CD4-positive, alpha-beta T cell (primary cell): ENCODE measurements at regions not wholly inside any gene's neighbourhood (a gene's known extent, or its start where the extent isn't known, plus 50 kb on each side); places are given as distances from the start of the nearest gene placed in this dataset.

Source experiments
- ATAC-seq: fragments of 200-7000 bp; cut with Tn5 transposase; one replicate; pipeline ENCODE4 v1.10.0; 2022; ENCODE audit warnings: mild to moderate bottlenecking; ENCODE audit not compliant: poor library complexity
- CTCF ChIA-PET: fragments of 350-600 bp; sonication (Branson Sonifier 250); formaldehyde crosslinking; loops from one replicate; lab custom pipeline; 2021; ENCODE audit warnings: antibody characterized with exemption, inconsistent platforms; lab: Charles Lee
- POLR2A ChIA-PET: fragments of 350-600 bp; sonication (Branson Sonifier 250); formaldehyde crosslinking; loops from one replicate; lab custom pipeline; 2021; ENCODE audit warnings: antibody characterized with exemption, inconsistent platforms; lab: Charles Lee
- DNase-seq, 14 experiments: peaks; one replicate each; pipeline ENCODE4 v3.0.0-alpha.2; 2013 to 2020; ENCODE audit warnings: mixed read lengths in 2 of 14
- H3K27ac ChIP-seq, 2 donors: one replicate each; pipeline versions ENCODE4 v1.5.1 to v1.7.0; 2013; ENCODE audit warnings: low read length in 2 of 2, low read depth in 1 of 2, mild to moderate bottlenecking in 1 of 2
- H3K27me3 ChIP-seq, 2 experiments: 1 replicate in 1 of 2; 2 replicates in 1 of 2; pipeline versions ENCODE4 v1.6.1 to v1.7.0; 2013; ENCODE audit warnings: low read length in 2 of 2, control low read depth in 1 of 2, mild to moderate bottlenecking in 1 of 2, moderate library complexity in 1 of 2; ENCODE audit not compliant: insufficient read depth in 2 of 2, control insufficient read depth in 1 of 2
- H3K36me3 ChIP-seq: one replicate; pipeline ENCODE4 v1.6.1; 2013; ENCODE audit warnings: low read length, control low read depth; ENCODE audit not compliant: insufficient read depth
- H3K4me1 ChIP-seq: one replicate; pipeline ENCODE4 v1.6.1; 2013; ENCODE audit warnings: low read length, control low read depth; ENCODE audit not compliant: insufficient read depth
- H3K4me3 ChIP-seq: one replicate; pipeline ENCODE4 v1.5.1; 2013; ENCODE audit warnings: mild to moderate bottlenecking, low read length, moderate library complexity
- H3K9me3 ChIP-seq, 2 experiments: 1 replicate in 1 of 2; 2 replicates in 1 of 2; pipeline versions ENCODE4 v1.6.1 to v1.7.0; 2013; ENCODE audit warnings: low read length in 2 of 2, mild to moderate bottlenecking in 2 of 2, control low read depth in 1 of 2, moderate library complexity in 1 of 2; ENCODE audit not compliant: control insufficient read depth in 1 of 2, insufficient read depth in 1 of 2
- H3K27ac Mint-ChIP-seq: one replicate; pipeline ENCODE4 v1.8.0; 2020; ENCODE audit warnings: mixed read lengths
- H3K27me3 Mint-ChIP-seq: one replicate; pipeline ENCODE4 v1.8.0; 2021; ENCODE audit warnings: mixed read lengths
- H3K36me3 Mint-ChIP-seq: one replicate; pipeline ENCODE4 v1.8.0; 2021; ENCODE audit warnings: low read depth, mixed read lengths
- H3K4me1 Mint-ChIP-seq: one replicate; pipeline ENCODE4 v1.8.0; 2021; ENCODE audit warnings: low read depth, mixed read lengths
- H3K4me3 Mint-ChIP-seq: one replicate; pipeline ENCODE4 v1.8.0; 2020; ENCODE audit warnings: mild to moderate bottlenecking, mixed read lengths
- H3K9me3 Mint-ChIP-seq: one replicate; pipeline ENCODE4 v1.8.0; 2020; ENCODE audit warnings: mixed read lengths
- intact Hi-C, 2 experiments: fragments of 100-400 bp; cut with DNase I in 1 of 2; cut with micrococcal nuclease in 1 of 2; formaldehyde crosslinking; loops; one replicate each; pipeline versions ENCODE4 v1.15.1 to v1.9.0; 2023 to 2025; cut with DNase I, micrococcal nuclease
- TF ChIP-seq, protein P1 (sequence below): fragments of 200-600 bp; IDR thresholded peaks from one replicate; pipeline ENCODE4 v1.8.0; 2022; ENCODE audit warnings: antibody characterized with exemption, mild to moderate bottlenecking

DNA sequence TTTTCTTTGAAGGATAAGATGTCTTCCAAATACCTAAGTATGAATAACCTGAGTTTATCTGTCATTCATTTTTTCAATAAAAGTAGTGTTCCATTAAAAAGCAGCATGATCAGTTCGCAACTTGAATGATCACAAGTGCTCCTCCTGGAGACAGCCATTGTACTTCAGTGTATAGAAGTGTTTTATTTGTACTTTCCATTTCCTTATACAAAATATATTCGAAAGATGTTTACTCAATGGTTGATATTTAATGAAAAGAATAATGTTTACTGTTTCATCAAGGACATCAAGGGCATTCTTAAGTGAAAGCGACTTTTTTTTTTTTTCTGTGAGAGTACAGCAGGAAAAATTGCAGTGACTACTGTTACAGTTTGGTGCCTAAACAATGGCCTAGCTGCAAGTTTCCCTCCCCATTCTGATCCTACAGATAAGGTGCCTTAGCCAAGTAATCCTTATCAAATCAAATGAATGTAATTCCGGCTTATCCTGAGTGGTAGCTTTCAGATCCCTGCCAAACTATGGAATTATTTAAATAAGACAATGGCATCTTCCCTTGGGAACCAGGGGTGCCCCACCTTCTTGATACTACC, 69.0 kb upstream of the IL15 start:
- Histone ChIP-seq H3K27me3 (no peaks in the 10 kb centered on the region), H3K4me1 (no peaks in the 10 kb centered on the region), H3K27ac (no peak overlapping the region), H3K4me3 (no peak overlapping the region), H3K36me3 (no peaks in the 10 kb centered on the region), H3K9me3 (no peaks in the 10 kb centered on the region)
- DNase-seq, result no peak
- no peaks in the 10 kb centered on the region for H3K4me1 Mint-ChIP-seq
- no peak overlapping the region for H3K4me3 Mint-ChIP-seq
- CTCF ChIA-PET, result no interaction called here
- TF ChIP-seq, protein P1, sequence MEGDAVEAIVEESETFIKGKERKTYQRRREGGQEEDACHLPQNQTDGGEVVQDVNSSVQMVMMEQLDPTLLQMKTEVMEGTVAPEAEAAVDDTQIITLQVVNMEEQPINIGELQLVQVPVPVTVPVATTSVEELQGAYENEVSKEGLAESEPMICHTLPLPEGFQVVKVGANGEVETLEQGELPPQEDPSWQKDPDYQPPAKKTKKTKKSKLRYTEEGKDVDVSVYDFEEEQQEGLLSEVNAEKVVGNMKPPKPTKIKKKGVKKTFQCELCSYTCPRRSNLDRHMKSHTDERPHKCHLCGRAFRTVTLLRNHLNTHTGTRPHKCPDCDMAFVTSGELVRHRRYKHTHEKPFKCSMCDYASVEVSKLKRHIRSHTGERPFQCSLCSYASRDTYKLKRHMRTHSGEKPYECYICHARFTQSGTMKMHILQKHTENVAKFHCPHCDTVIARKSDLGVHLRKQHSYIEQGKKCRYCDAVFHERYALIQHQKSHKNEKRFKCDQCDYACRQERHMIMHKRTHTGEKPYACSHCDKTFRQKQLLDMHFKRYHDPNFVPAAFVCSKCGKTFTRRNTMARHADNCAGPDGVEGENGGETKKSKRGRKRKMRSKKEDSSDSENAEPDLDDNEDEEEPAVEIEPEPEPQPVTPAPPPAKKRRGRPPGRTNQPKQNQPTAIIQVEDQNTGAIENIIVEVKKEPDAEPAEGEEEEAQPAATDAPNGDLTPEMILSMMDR, result no peak
- POLR2A ChIA-PET, result no interaction called here
- no peaks in the 10 kb centered on the region for H3K9me3 Mint-ChIP-seq
- intact Hi-C loops, result no loop called here
- no peaks in the 10 kb centered on the region for H3K27me3 Mint-ChIP-seq
- H3K36me3 Mint-ChIP-seq, result no peaks in the 10 kb centered on the region
- ATAC-seq, result no peak
- no peak overlapping the region for H3K27ac Mint-ChIP-seq

DNA sequence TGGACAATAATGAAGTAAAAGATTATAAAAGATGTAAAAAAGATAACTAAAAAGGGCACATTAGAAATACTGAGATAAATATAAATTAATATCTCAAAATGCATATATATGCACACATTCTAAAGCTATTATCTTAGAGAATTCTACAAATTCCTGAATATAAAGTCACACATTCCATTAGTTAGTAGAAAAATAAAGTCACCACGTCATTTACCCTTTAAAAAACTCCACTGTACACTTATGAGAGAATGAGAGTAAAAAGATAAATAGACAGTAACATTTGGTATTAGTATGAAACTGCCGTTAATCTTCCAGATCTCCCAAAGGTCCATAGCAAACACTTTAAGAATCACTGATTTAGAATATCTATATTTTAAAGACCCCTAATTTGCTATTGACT, 67.2 kb upstream of the IL15 start:
- POLR2A ChIA-PET, result no interaction called here
- Mint-ChIP-seq H3K9me3 (no peaks in the 10 kb centered on the region), H3K36me3 (no peaks in the 10 kb centered on the region), H3K27me3 (no peaks in the 10 kb centered on the region), H3K27ac (no peak overlapping the region), H3K4me3 (no peak overlapping the region), H3K4me1 (no peaks in the 10 kb centered on the region)
- H3K27ac ChIP-seq, result no peak overlapping the region
- no peak overlapping the region for H3K4me3 ChIP-seq
- no peaks in the 10 kb centered on the region for H3K9me3 ChIP-seq
- TF ChIP-seq, protein P1, result no peak
- H3K4me1 ChIP-seq, result no peaks in the 10 kb centered on the region
- H3K36me3 ChIP-seq, result no peaks in the 10 kb centered on the region
- DNase-seq (no peak), ATAC-seq (no peak)
- intact Hi-C loops, result no loop called here
- CTCF ChIA-PET, result no interaction called here
- H3K27me3 ChIP-seq, result no peaks in the 10 kb centered on the region

DNA sequence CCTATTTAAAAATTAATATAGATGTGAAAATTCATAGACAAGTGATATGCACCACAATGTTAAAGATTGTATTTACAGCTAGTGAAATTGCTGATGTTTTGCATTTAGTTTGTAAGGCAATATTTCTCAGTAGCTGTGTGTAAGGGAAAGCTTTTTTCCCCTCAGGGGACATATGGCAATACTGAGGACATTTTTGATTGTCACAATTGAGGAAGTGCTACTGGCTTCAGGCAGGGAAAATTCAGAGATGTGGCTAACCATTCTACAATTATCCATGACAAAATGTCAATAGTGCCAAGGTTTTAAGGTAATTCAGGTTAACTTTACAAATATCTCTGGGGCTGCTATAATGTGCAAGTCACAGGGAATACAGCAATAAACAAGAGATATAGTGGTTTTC, 66.1 kb upstream of the IL15 start:
- Histone ChIP-seq H3K9me3 (no peaks in the 10 kb centered on the region), H3K4me3 (no peak overlapping the region), H3K27me3 (no peaks in the 10 kb centered on the region), H3K4me1 (no peaks in the 10 kb centered on the region), H3K36me3 (no peaks in the 10 kb centered on the region), H3K27ac (no peak overlapping the region)
- TF ChIP-seq, protein P1, result no peak
- Mint-ChIP-seq H3K9me3 (no peaks in the 10 kb centered on the region), H3K4me1 (no peaks in the 10 kb centered on the region), H3K4me3 (no peak overlapping the region), H3K27me3 (no peaks in the 10 kb centered on the region), H3K36me3 (no peaks in the 10 kb centered on the region), H3K27ac (no peak overlapping the region)
- CTCF ChIA-PET, result no interaction called here
- POLR2A ChIA-PET, result no interaction called here
- intact Hi-C loops, result no loop called here
- DNase-seq (no peak), ATAC-seq (no peak)
